ENCODE measurements at regions not wholly inside any gene's neighbourhood (a gene's known extent, or its start where the extent isn't known, plus 50 kb on each side); places are given as distances from the start of the nearest gene placed in this dataset.
"Not testable (repeated sequence)": the region's sequence is repeated elsewhere in the genome, so short reads cannot be mapped to it uniquely, and the experiment has no call there.

- DNase-seq (ENCODE audit: low spot score), result no peak
Observed at GRCh38 chr11:103730131-103730940, 306.1 kb upstream of the DDI1 start.

- DNase-seq (ENCODE audit: low spot score), result no peak
Observed at GRCh38 chr11:103731670-103732069, 304.8 kb upstream of the DDI1 start.

- DNase-seq (ENCODE audit: low spot score), result no peak
Observed at GRCh38 chr11:103733889-103734288, 302.6 kb upstream of the DDI1 start.

GRCh38 chr11:103735497-103736032 lies 300.9 kb upstream of the DDI1 start:
- DNase-seq (ENCODE audit: low spot score), result no peak

- DNase-seq (ENCODE audit: low spot score), result no peak
Observed at GRCh38 chr11:103736315-103737036, 300.0 kb upstream of the DDI1 start.

GRCh38 chr11:103737037-103737622 lies 299.3 kb upstream of the DDI1 start:
- no peak for DNase-seq (ENCODE audit: low spot score)

GRCh38 chr11:103737747-103738146 lies 298.7 kb upstream of the DDI1 start:
- DNase-seq (ENCODE audit: low spot score), result no peak

GRCh38 chr11:103739074-103739796 lies 297.2 kb upstream of the DDI1 start:
- DNase-seq (ENCODE audit: low spot score), result not testable (repeated sequence)

GRCh38 chr11:103744496-103745153 lies 291.8 kb upstream of the DDI1 start:
- DNase-seq (ENCODE audit: low spot score), result no peak

- DNase-seq (ENCODE audit: low spot score), result peak; percentile 21
Observed at GRCh38 chr11:103749158-103749557, 287.3 kb upstream of the DDI1 start.

- no peak for DNase-seq (ENCODE audit: low spot score)
Observed at GRCh38 chr11:103768816-103769215, 267.6 kb upstream of the DDI1 start.

GRCh38 chr11:103773059-103773458 lies 263.4 kb upstream of the DDI1 start:
- DNase-seq (ENCODE audit: low spot score), result peak; percentile 72

GRCh38 chr11:103773537-103773936 lies 262.9 kb upstream of the DDI1 start:
- no peak for DNase-seq (ENCODE audit: low spot score)

- DNase-seq (ENCODE audit: low spot score), result no peak
Observed at GRCh38 chr11:103779054-103779453, 257.4 kb upstream of the DDI1 start.

- no peak for DNase-seq (ENCODE audit: low spot score)
Observed at GRCh38 chr11:103789952-103790351, 246.5 kb upstream of the DDI1 start.

GRCh38 chr11:103792981-103793468 lies 243.4 kb upstream of the DDI1 start:
- DNase-seq (ENCODE audit: low spot score), result no peak

- peak; percentile 38 for DNase-seq (ENCODE audit: low spot score)
Observed at GRCh38 chr11:103794262-103794661, 242.2 kb upstream of the DDI1 start.

GRCh38 chr11:103798026-103798425 lies 238.4 kb upstream of the DDI1 start:
- peak; percentile 66 for DNase-seq (ENCODE audit: low spot score)

- no peak for DNase-seq (ENCODE audit: low spot score)
Observed at GRCh38 chr11:103798446-103798845, 238.0 kb upstream of the DDI1 start.

GRCh38 chr11:103800406-103801114 lies 235.9 kb upstream of the DDI1 start:
- no peak for DNase-seq (ENCODE audit: low spot score)

- DNase-seq (ENCODE audit: low spot score), result no peak
Observed at GRCh38 chr11:103803062-103803461, 233.4 kb upstream of the DDI1 start.
